H1 (cell line): ENCODE measurements at regions not wholly inside any gene's neighbourhood (a gene's known extent, or its start where the extent isn't known, plus 50 kb on each side); places are given as distances from the start of the nearest gene placed in this dataset.

ENCODE experiments used
- CBX8 ChIP-seq: fragments of 300-800, 300-1000 bp; sonication (generic); IDR thresholded peaks from 2 replicates; pipeline ENCODE4 v1.7.1; 2016; ENCODE audit warnings: low read depth, low read length, borderline replicate concordance
- CHD2 ChIP-seq: IDR thresholded peaks from 2 replicates; pipeline ENCODE4 v1.6.1; 2012; ENCODE audit warnings: low read length, improper control_type of control experiment
- CTCF ChIP-seq, 3 experiments: IDR thresholded peaks; 1 replicate in 2 of 3; 2 replicates in 1 of 3; pipeline versions ENCODE4 v1.5.1 to v1.6.1; 2011; ENCODE audit warnings: low read length in 3 of 3, mild to moderate bottlenecking in 3 of 3, inconsistent platforms in 2 of 3, low read depth in 1 of 3, moderate library complexity in 1 of 3; ENCODE audit not compliant: insufficient read depth in 1 of 3; ENCODE audit errors: control extremely low read depth in 1 of 3
- NRF1 ChIP-seq: IDR thresholded peaks from 2 replicates; pipeline ENCODE4 v1.6.1; 2011; ENCODE audit warnings: mild to moderate bottlenecking, low read depth, low read length, improper control_type of control experiment
- POLR2A ChIP-seq, 2 experiments: IDR thresholded peaks; 1 replicate in 1 of 2; 2 replicates in 1 of 2; pipeline ENCODE4 v1.6.1; 2011; ENCODE audit warnings: low read depth in 2 of 2, low read length in 2 of 2, mild to moderate bottlenecking in 2 of 2; ENCODE audit errors: control extremely low read depth in 1 of 2

DNA sequence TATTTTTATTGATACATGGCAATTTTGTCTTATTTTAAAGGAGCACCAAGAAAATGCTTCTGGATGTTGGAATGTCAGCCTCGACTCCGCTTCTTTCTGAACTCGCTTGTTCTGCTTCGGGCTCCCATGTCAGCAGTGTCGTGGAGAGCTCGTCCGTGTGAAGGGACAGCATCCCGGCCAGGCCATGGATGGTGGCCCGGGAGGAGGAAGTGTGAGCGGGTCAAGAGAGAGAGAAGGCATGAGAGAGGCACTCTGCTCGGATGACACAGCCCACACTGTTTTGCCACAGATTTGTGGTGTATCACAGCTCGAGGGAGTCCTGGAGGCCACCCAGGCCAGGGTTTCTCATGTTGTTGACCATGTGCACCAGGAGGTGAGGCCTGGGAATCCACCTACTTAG, 107.0 kb downstream of the TRAPPC11 start:
- no peak for TF ChIP-seq CTCF (IDR thresholded peaks at IDR 0.05; ENCODE audit: control extremely low read depth in 1 of 3, insufficient read depth in 1 of 3, low read depth in 1 of 3, low read length in 3 of 3)
- TF ChIP-seq CHD2 = no peak
- TF ChIP-seq CBX8 = no peak
- no peak for TF ChIP-seq POLR2A (IDR thresholded peaks at IDR 0.05; ENCODE audit: control extremely low read depth in 1 of 2, low read depth in 2 of 2, low read length in 2 of 2)
- TF ChIP-seq NRF1 = no peak
